Upper lobe of left lung (tissue), 4 donors: ENCODE measurements at regions not wholly inside any gene's neighbourhood (a gene's known extent, or its start where the extent isn't known, plus 50 kb on each side); places are given as distances from the start of the nearest gene placed in this dataset.

Experiments
- CTCF ChIP-seq, 6 experiments: fragments of 450-650 bp in 4 of 6; fragments of 200-600 bp in 2 of 6; sonication (generic) in 2 of 6; IDR thresholded peaks; one replicate each; pipeline ENCODE4 v1.5.1; 2016 to 2019; ENCODE audit warnings: antibody characterized with exemption in 6 of 6
- EP300 ChIP-seq, 4 donors: sonication (generic); formaldehyde crosslinking; IDR thresholded peaks; one replicate each; pipeline ENCODE4 v1.5.1; 2017; ENCODE audit warnings: antibody characterized with exemption in 4 of 4, control low read depth in 2 of 4
- POLR2A ChIP-seq, 4 donors: fragments of 450-650 bp; IDR thresholded peaks; one replicate each; pipeline ENCODE4 v1.5.1; 2016 to 2017; ENCODE audit warnings: antibody characterized with exemption in 4 of 4, mild to moderate bottlenecking in 2 of 4
- POLR2AphosphoS5 ChIP-seq, 2 donors: sonication (generic); formaldehyde crosslinking; IDR thresholded peaks; one replicate each; pipeline ENCODE4 v1.5.1; 2017; ENCODE audit warnings: antibody characterized with exemption in 2 of 2

GRCh38 chr5:74070766-74071165 lies 444.8 kb downstream of the ARHGEF28 start:
- TF ChIP-seq CTCF (IDR thresholded peaks at IDR 0.05) = no peak
- TF ChIP-seq POLR2AphosphoS5 (IDR thresholded peaks at IDR 0.05) = no peak
- no peak for TF ChIP-seq POLR2A (IDR thresholded peaks at IDR 0.05)
- TF ChIP-seq EP300 (IDR thresholded peaks at IDR 0.05) = no peak
